ENCODE measurements at regions not wholly inside any gene's neighbourhood (a gene's known extent, or its start where the extent isn't known, plus 50 kb on each side); places are given as distances from the start of the nearest gene placed in this dataset.

GRCh38 chr4:33171873-33172525 lies 2451.8 kb downstream of the PCDH7 start:
- Histone ChIP-seq H2BK120ac (ENCODE audit: low read depth, low read length, poor library complexity, severe bottlenecking) (no peak overlapping the region), H3K23ac (ENCODE audit: insufficient read length, low read depth, low read length) (no peak overlapping the region), H4K5ac (ENCODE audit: insufficient read length, low read depth, low read length) (no peak overlapping the region), H3K27ac (ENCODE audit: insufficient read length, low read depth, low read length) (no peak overlapping the region), H2BK15ac (ENCODE audit: low read depth, low read length) (no peak overlapping the region), H3K4me2 (ENCODE audit: insufficient read depth, insufficient read length, low read length) (no peak overlapping the region), H3K79me1 (ENCODE audit: insufficient read depth, low read depth, low read length, poor library complexity, severe bottlenecking) (no peaks in the 10 kb centered on the region), H2AK5ac (ENCODE audit: insufficient read length, low read length) (no peak overlapping the region), H2AFZ (ENCODE audit: low read length) (no peak overlapping the region), H3K9ac (ENCODE audit: extremely low read depth, insufficient read length, low read length) (no peak overlapping the region), H3K18ac (ENCODE audit: insufficient read length, low read depth, low read length) (no peak overlapping the region), H4K20me1 (ENCODE audit: control insufficient read depth, insufficient read depth, insufficient read length) (no peaks in the 10 kb centered on the region), H3K79me2 (ENCODE audit: insufficient read depth, low read length) (no peaks in the 10 kb centered on the region), H3T11ph (ENCODE audit: low read length) (no peak overlapping the region), H4K8ac (replicated peaks; ENCODE audit: insufficient read length, low read depth, low read length) (no peak overlapping the region), H3K23me2 (ENCODE audit: insufficient read length, low read depth, low read length, poor library complexity, severe bottlenecking) (no peaks in the 10 kb centered on the region), H3K4ac (ENCODE audit: low read depth, low read length) (no peak overlapping the region), H3K14ac (ENCODE audit: insufficient read depth, low read length) (no peak overlapping the region), H4K91ac (ENCODE audit: insufficient read length, low read depth, low read length) (no peak overlapping the region), H3K4me1 (ENCODE audit: insufficient read depth, low read length) (no peaks in the 10 kb centered on the region), H2BK5ac (ENCODE audit: insufficient read length, low read length) (no peak overlapping the region), H3K56ac (ENCODE audit: insufficient read length, low read depth, low read length) (no peak overlapping the region), H3K9me3 (ENCODE audit: control insufficient read depth, low read depth, low read length) (no peaks in the 10 kb centered on the region), H3K27me3 (ENCODE audit: insufficient read depth, low read length) (no peaks in the 10 kb centered on the region), H2BK12ac (ENCODE audit: insufficient read length, low read depth, low read length) (no peak overlapping the region), H2BK20ac (ENCODE audit: low read depth, low read length, poor library complexity, severe bottlenecking) (no peak overlapping the region)
- no peaks in the 10 kb centered on the region for H3K9me3 Mint-ChIP-seq
- peaks cover 5 to 11% of the 10 kb centered on the region in 2 experiments; a peak in 3 of 4 replicates for H3K4me1 Mint-ChIP-seq
- no peaks in the 10 kb centered on the region for H3K36me3 Mint-ChIP-seq (ENCODE audit: insufficient read depth in 1 of 3, low read depth in 3 of 3)
- WGBS (ENCODE audit: extremely low coverage, insufficient read length, low lambda C conversion rate): no CpG with 5 or more reads among the region's 1 CpG
- TF ChIP-seq CTCF (conservative IDR thresholded peaks at IDR 0.05): no peak
- no peak overlapping the region for H3K4me3 Mint-ChIP-seq
- H3K27me3 Mint-ChIP-seq (ENCODE audit: low read depth): no peaks in the 10 kb centered on the region
- no peak for DNase-seq
- no peak overlapping the region for H3K27ac Mint-ChIP-seq

Data from H9 (cell line).